SU-DHL-6 (cell line): ENCODE measurements at regions not wholly inside any gene's neighbourhood (a gene's known extent, or its start where the extent isn't known, plus 50 kb on each side); places are given as distances from the start of the nearest gene placed in this dataset.

Experiments used
- EZH2phosphoT487 ChIP-seq: fragments of 200-600 bp; sonication (generic), shearing (Covaris generic); conservative IDR thresholded peaks from 2 replicates; pipeline ENCODE4 v1.6.1; 2018; ENCODE audit warnings: mild to moderate bottlenecking, antibody characterized with exemption, low read length, moderate library complexity, mixed read lengths
- TF ChIP-seq, protein P1 (sequence below): fragments of 200-600 bp; sonication (generic); IDR thresholded peaks from one replicate; pipeline ENCODE4 v1.5.1; 2017; ENCODE audit warnings: antibody characterized with exemption, mild to moderate bottlenecking, low read length, moderate library complexity; ENCODE audit not compliant: insufficient read depth, poor library complexity, severe bottlenecking

DNA sequence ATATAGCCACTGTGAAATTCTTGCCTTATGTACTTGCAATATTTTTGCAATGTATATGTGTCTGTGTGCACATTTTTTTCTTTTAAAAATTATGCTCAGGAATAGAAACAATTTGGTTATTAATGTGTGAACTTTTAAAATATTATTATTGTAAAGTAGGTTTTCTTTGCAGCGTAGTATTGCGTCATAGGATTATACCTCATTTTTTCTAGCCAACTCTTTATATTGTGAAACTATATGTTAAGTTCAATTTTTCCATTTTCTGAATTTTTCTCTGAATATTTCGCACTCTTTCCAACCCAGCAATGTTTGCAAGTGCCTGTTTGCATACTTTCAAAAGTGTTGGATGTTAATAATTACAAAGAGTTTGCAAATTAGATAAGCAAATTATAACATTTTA, 471.6 kb upstream of the LMO3 start:
- TF ChIP-seq, protein P1, sequence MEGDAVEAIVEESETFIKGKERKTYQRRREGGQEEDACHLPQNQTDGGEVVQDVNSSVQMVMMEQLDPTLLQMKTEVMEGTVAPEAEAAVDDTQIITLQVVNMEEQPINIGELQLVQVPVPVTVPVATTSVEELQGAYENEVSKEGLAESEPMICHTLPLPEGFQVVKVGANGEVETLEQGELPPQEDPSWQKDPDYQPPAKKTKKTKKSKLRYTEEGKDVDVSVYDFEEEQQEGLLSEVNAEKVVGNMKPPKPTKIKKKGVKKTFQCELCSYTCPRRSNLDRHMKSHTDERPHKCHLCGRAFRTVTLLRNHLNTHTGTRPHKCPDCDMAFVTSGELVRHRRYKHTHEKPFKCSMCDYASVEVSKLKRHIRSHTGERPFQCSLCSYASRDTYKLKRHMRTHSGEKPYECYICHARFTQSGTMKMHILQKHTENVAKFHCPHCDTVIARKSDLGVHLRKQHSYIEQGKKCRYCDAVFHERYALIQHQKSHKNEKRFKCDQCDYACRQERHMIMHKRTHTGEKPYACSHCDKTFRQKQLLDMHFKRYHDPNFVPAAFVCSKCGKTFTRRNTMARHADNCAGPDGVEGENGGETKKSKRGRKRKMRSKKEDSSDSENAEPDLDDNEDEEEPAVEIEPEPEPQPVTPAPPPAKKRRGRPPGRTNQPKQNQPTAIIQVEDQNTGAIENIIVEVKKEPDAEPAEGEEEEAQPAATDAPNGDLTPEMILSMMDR, result no peak
- no peak for TF ChIP-seq EZH2phosphoT487
